Ascending aorta (tissue), 2 donors: ENCODE measurements at regions not wholly inside any gene's neighbourhood (a gene's known extent, or its start where the extent isn't known, plus 50 kb on each side); places are given as distances from the start of the nearest gene placed in this dataset.
A peak's percentile ranks its signal among the peaks of the same experiment; 100 is the strongest.

Source experiments
- DNase-seq, 2 donors: peaks; one replicate each; pipeline ENCODE4 v3.0.0-alpha.2; 2019; ENCODE audit warnings: low spot score in 2 of 2
- H3K27ac ChIP-seq, 2 donors: fragments of 200-600 bp; sonication (generic); one replicate each; pipeline ENCODE4 v1.5.1; 2016 to 2017; ENCODE audit warnings: mild to moderate bottlenecking in 1 of 2
- H3K27me3 ChIP-seq: fragments of 200-600 bp; sonication (generic); one replicate; pipeline ENCODE4 v1.5.1; 2017
- H3K36me3 ChIP-seq, 2 donors: fragments of 200-600 bp; sonication (generic); one replicate each; pipeline ENCODE4 v1.5.1; 2016
- H3K4me1 ChIP-seq, 2 donors: fragments of 200-600 bp; sonication (generic); one replicate each; pipeline ENCODE4 v1.5.1; 2016 to 2017; ENCODE audit warnings: mild to moderate bottlenecking in 1 of 2
- H3K4me3 ChIP-seq, 2 donors: fragments of 200-600 bp; sonication (generic); one replicate each; pipeline ENCODE4 v1.5.1; 2016 to 2017; ENCODE audit warnings: mild to moderate bottlenecking in 1 of 2
- H3K9me3 ChIP-seq, 2 donors: fragments of 200-600 bp; sonication (generic); one replicate each; pipeline ENCODE4 v1.5.1; 2016
- CTCF ChIP-seq, 3 experiments: fragments of 200-600 bp in 2 of 3; fragments of 450-650 bp in 1 of 3; sonication (generic) in 2 of 3; IDR thresholded peaks; one replicate each; pipeline ENCODE4 v1.5.1; 2016 to 2019; ENCODE audit warnings: antibody characterized with exemption in 3 of 3, mild to moderate bottlenecking in 1 of 3, moderate library complexity in 1 of 3
- intact Hi-C: fragments of 100-400 bp; cut with DNase I; formaldehyde crosslinking; loops from one replicate; pipeline ENCODE4 v1.15.1; 2023

- Histone ChIP-seq H3K9me3 (no peaks in the 10 kb centered on the region), H3K36me3 (no peaks in the 10 kb centered on the region), H3K27ac (no peak overlapping the region), H3K4me1 (no peaks in the 10 kb centered on the region), H3K4me3 (no peak overlapping the region), H3K27me3 (no peaks in the 10 kb centered on the region)
- intact Hi-C loops = no loop called here
- peak in 1 of 2 donors; percentile 44 for DNase-seq
- TF ChIP-seq CTCF (IDR thresholded peaks at IDR 0.05) = no peak
These were observed 177.1 kb downstream of the UACA start for GRCh38 chr15:70586241-70586640.

- H3K27ac ChIP-seq = no peak overlapping the region
- no peaks in the 10 kb centered on the region for H3K27me3 ChIP-seq
- H3K4me3 ChIP-seq = no peak overlapping the region
- intact Hi-C loops = no loop called here
- H3K36me3 ChIP-seq = no peaks in the 10 kb centered on the region
- H3K9me3 ChIP-seq = no peaks in the 10 kb centered on the region
- TF ChIP-seq CTCF (IDR thresholded peaks at IDR 0.05) = no peak
- no peak for DNase-seq
- H3K4me1 ChIP-seq = no peaks in the 10 kb centered on the region
These were observed 177.7 kb downstream of the UACA start for GRCh38 chr15:70585707-70586034.

GRCh38 chr15:70584838-70585706 lies 178.3 kb downstream of the UACA start:
- Histone ChIP-seq H3K4me1 (no peaks in the 10 kb centered on the region), H3K9me3 (no peaks in the 10 kb centered on the region), H3K36me3 (no peaks in the 10 kb centered on the region), H3K4me3 (no peak overlapping the region), H3K27ac (no peak overlapping the region), H3K27me3 (no peaks in the 10 kb centered on the region)
- peak in 1 of 2 donors; percentile 43 for DNase-seq
- intact Hi-C loops = no loop called here
- peak in 1 of 3 experiments; percentile 20 for TF ChIP-seq CTCF (IDR thresholded peaks at IDR 0.05)

GRCh38 chr15:70584441-70584837 lies 178.9 kb downstream of the UACA start:
- intact Hi-C loops = no loop called here
- H3K27ac ChIP-seq = no peak overlapping the region
- TF ChIP-seq CTCF (IDR thresholded peaks at IDR 0.05) = no peak

GRCh38 chr15:70583006-70583405 lies 180.4 kb downstream of the UACA start:
- Histone ChIP-seq H3K27me3 (no peaks in the 10 kb centered on the region), H3K9me3 (no peaks in the 10 kb centered on the region), H3K4me1 (no peaks in the 10 kb centered on the region), H3K4me3 (no peak overlapping the region), H3K27ac (no peak overlapping the region), H3K36me3 (no peaks in the 10 kb centered on the region)
- intact Hi-C loops = no loop called here
- no peak for TF ChIP-seq CTCF (IDR thresholded peaks at IDR 0.05)
- DNase-seq = peak in 1 of 2 donors; percentile 21

More at GRCh38 chr15:70584441-70584837, 178.9 kb downstream of the UACA start:
- DNase-seq = peak in 1 of 2 donors; percentile 2
- Histone ChIP-seq H3K9me3 (no peaks in the 10 kb centered on the region), H3K27me3 (no peaks in the 10 kb centered on the region), H3K4me3 (no peak overlapping the region), H3K4me1 (no peaks in the 10 kb centered on the region), H3K36me3 (no peaks in the 10 kb centered on the region)
